ENCODE measurements at regions not wholly inside any gene's neighbourhood (a gene's known extent, or its start where the extent isn't known, plus 50 kb on each side); places are given as distances from the start of the nearest gene placed in this dataset.

DNA sequence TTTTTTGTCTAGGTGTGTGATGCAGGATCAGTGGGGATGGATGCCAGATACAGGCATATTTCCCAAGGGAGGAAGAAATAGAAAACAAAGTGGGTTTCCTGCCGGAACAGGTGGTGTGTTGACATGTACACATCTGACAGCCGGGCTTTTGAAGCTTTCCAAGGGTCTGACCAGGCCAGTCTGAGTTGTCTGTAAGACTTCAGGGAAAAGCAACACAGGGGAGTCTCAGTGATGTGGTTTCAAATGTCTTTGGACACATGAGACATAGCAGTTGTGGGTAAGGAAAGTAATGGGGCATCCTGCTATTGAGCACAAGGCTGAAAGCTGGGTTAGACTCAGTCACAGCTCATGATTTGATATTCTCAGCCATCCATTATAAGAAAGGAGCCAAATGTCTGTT, 274.9 kb downstream of the PIK3R1 start:
- no peak for DNase-seq

DNA sequence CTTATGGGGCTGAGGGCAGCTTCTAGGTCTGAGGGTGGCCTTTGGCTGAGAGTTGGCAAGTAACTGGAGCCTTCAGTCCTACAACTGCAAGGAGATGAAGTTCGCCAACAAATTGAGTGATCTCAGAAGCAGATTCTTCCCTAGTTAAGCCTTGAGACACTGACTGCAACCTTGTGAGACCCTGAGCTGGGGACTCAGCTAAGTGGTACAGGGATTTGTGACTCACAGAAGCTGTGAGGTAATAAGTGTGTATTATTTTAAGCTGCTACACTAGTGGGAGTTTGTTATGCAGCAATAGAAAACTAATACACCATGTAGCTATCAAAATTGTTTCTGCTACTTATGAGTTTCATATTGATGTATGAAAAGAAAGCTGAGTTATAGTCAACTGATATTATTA, 279.2 kb downstream of the PIK3R1 start:
- DNase-seq: no peak

- DNase-seq: no peak
These were observed 284.4 kb downstream of the PIK3R1 start for GRCh38 chr5:68499987-68500386.

DNA sequence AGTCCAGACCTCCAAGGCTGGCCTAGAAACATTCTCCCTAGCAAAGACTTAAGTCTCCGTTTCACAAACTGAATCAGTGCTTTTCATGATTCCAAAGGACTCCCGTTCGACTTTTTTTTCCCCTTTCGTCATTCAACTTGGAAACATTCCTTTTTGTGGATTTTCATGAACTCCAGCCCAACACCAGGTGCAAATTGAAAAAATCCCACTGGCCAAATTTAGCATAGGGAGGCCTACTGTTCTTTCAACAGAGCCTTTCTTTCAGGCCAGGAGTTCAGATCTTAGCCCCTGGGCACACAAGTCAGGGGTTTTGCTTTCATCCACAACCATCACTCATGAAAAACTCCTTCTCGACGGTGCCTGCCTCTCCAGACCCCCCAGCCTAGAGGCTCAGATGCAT, 285.3 kb downstream of the PIK3R1 start:
- no peak for DNase-seq

DNA sequence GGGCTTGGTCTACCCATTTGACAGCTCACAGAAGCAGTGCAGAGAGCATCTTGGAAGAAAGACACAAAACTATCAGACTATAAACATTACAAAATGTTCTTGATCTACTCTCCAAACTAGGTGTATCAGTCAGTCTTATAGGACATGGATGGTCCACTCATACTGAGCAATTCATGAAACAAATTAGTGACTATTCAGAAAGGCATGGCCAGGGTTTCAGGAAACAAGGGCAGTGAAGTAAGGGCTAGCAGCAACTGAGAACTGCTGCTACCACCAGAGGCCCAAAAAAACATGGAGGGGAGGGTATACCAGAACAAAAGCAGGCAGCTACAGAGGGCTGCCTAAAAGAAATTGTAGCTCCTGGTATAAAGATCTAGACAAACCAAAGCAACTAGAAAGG, 287.0 kb downstream of the PIK3R1 start:
- no peak for DNase-seq

DNA sequence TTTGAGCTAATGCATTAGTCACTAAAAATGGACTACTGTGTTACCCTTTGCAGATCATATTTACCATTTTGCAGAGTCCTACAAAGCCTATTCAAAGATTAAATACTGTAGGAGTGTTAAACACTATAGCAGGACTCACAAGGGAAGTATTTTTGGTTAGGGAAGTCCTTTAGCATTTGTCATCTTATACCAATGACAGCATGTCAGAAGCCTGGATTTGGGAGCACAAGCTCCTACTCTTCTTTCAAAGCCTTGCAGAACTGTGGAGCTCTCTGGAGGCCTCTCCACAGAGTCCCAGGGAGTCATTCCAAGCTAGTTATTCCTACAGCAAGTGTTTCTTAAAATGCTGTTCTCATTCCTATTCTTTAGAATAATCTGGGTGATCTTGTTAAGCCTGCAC, 288.8 kb downstream of the PIK3R1 start:
- no peak for DNase-seq

GRCh38 chr5:68505917-68506860, 290.6 kb downstream of the PIK3R1 start:
- DNase-seq: no peak

DNA sequence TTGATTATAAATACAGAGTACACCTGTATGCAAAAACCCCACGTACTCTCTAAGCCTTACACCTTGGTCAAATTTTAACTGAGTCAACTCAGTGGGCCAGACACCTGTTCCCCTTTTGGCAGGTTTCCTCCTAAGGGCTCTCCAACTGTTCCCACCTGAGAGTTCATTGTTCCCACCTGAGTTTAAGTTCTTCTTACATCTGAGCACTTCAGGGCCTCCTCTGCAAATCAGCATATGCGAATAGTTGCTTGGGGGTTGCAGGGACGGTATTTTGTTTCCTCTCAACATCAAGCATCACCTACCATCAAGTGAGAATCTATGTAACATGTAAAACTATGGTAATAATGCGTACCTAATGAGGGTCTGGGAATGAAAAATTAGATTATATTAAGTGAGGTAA, 300.0 kb downstream of the PIK3R1 start:
- no peak for DNase-seq

- no peak for DNase-seq
These were observed 302.7 kb downstream of the PIK3R1 start for GRCh38 chr5:68518286-68518685.

GRCh38 chr5:68519143-68519542, 303.6 kb downstream of the PIK3R1 start:
- DNase-seq: no peak

GRCh38 chr5:68521776-68522175, 306.2 kb downstream of the PIK3R1 start:
- no peak for DNase-seq

- DNase-seq: no peak
These were observed 307.3 kb downstream of the PIK3R1 start for GRCh38 chr5:68522863-68523262.

- no peak for DNase-seq
These were observed 313.3 kb downstream of the PIK3R1 start for GRCh38 chr5:68528821-68529273.

DNA sequence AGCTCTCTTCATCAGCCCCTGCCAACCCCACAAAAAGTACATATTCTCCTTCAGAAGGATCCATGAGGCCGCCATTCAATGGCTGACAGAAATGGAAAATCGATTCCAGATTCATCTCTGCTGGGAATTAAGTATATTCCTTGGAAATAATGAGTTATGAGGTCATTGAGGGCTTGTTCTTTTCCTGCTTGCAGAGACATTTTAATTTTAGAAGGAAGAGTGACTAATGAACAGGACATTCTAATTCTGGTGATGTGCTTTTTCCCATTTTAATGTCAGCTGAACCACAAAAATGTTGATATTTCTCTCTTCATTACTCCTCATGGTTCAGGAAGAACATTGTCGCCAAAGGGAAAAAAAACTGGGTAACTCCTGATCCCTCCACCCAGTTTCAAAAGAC, 314.0 kb downstream of the PIK3R1 start:
- no peak for DNase-seq

DNA sequence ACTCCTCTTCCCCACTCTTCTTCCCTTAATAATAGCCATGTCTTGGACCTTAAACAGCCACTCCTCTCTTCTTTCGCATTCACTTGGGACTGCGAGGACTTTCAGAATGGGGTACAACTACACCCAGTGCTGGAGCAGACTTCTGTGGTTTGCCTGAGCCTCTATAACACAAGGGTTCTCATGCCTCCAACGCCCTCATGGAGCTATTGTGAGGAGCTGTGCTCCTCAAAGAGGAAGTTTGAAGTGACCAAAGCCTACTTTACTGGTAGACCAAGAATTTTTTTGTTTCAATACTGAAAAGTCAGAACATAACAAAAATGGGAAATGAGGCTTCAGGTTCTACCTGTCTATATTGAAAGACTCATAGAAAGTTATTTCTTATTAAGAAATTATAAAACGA, 316.4 kb downstream of the PIK3R1 start:
- no peak for DNase-seq

DNA sequence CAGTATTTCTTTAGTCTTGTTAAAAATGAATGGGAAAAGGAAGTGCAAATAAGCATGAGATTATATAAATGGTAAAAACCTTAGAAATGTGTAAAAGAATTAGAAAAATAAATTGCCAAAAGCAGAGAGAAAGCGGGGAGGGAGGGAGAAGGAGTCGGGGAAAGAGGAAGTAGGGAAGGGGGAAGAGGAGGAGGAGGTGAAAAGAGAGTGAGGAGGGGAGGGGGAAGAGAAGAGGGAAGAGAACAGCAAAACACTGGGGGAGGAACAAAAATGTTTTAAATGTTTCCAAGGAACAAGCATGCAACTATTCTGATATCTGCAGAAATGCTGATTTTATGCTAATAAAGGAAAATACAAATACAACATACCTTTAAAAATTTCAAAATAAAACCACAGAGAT, 317.5 kb downstream of the PIK3R1 start:
- DNase-seq: no peak

- DNase-seq: no peak
These were observed 318.1 kb downstream of the PIK3R1 start for GRCh38 chr5:68533571-68534084.

DNA sequence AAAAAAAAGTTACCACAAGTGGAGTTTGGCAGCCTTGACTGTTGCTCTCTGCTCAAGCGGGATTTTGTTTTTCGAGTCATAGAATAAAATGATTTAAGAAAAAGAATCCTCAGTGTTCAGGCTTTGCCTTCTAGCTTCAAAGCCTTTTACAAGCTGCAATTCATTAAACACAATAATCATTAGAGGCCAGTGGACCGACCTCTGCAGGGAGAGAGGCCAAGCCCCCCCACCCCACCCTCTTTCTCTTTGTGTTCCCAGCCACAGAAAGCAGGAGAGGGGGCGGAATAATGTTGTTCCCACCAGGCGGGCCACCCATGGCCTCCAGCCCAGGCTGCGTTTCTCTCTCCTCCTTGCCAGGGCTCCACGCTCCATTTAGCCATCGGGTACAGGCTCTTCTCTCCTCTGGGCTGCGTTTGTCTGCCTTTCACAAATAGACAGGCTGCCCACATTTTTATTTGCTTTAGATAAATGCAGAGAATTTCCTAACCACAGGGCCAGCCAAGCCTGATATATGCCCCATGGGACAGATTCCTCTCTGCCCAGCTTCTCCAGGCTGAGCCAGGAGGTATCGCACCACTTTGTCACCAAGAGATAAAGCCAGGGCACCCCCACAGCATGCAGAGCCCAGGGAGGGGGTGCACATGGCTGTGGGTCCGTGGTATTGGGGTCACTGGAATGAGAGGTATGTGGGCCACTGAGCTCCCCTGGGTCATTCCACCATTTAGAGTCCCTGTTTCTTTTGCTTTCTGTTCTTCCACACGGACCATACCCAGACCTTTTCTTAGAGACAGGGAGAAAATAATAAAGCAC, 318.8 kb downstream of the PIK3R1 start:
- DNase-seq: no peak

DNA sequence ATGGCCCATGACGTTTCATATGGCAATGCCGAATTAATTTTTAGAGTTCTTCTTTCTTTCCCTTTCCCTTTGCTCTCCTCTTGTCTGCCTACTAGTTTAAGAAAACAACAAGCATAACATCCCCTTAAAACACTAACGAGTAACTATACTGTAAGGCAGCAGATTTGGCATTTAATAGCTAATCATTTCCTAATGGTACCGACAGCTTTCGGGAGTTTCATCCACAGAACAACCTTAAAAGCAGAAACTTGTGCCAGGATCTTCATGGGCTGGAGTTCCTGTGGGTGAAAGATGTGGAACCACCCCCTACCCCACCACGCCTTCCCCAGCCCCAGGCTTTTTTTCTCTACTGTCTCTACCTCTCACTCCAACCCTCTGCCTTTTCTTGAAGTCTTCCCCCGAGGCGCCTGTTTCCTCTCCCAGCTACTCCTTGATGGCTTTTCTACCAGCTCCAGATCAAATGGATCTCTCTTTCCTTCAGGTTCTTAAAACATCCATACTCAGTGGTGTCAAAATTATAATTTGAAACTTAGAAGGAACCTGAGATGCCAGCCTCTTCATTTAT, 319.5 kb downstream of the PIK3R1 start:
- no peak for DNase-seq

GRCh38 chr5:68538814-68539420, 323.4 kb downstream of the PIK3R1 start:
- no peak for DNase-seq

- DNase-seq: no peak
These were observed 325.4 kb downstream of the PIK3R1 start for GRCh38 chr5:68540798-68541590.

DNA sequence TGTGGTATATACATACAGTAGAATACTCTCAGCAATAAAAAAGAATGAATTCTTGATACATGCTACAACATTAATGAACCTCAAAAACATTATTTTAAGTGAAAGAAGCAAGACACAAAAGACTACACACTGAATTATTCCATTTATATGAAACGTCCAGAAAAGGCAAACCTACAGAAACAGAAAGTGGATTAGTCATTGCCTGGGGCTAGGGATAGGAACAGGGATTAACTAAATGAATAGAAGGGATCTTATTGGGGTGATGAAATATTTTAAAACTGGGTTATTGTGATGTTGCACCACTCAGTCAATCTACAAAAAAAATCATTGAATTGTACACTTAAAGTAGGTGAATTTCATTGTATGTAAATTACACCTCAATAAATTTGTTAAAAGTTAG, 326.7 kb downstream of the PIK3R1 start:
- DNase-seq: no peak
